Fibroblast of lung (primary cell): ENCODE measurements at regions not wholly inside any gene's neighbourhood (a gene's known extent, or its start where the extent isn't known, plus 50 kb on each side); places are given as distances from the start of the nearest gene placed in this dataset.
A peak's percentile ranks its signal among the peaks of the same experiment; 100 is the strongest.

Experiments used
- DNase-seq, 2 donors: peaks; one replicate each; pipeline versions ENCODE4 v3.0.0 to v3.0.0-alpha.2; 2010; ENCODE audit warnings: low read depth in 2 of 2
- H2AFZ ChIP-seq: 2 replicates; pipeline ENCODE4 v1.5.1; 2012; ENCODE audit warnings: low read length, control low read depth, inconsistent platforms
- H3K27ac ChIP-seq: 2 replicates; pipeline ENCODE4 v1.5.1; 2011; ENCODE audit warnings: low read length, control low read depth; ENCODE audit not compliant: insufficient read depth
- H3K27me3 ChIP-seq: 2 replicates; pipeline ENCODE4 v1.5.1; 2011; ENCODE audit warnings: mild to moderate bottlenecking, low read length; ENCODE audit not compliant: control insufficient read depth, insufficient read depth
- H3K36me3 ChIP-seq: 2 replicates; pipeline ENCODE4 v1.5.1; 2011; ENCODE audit warnings: low read length; ENCODE audit not compliant: control insufficient read depth, insufficient read depth
- H3K4me1 ChIP-seq: 2 replicates; pipeline ENCODE4 v1.5.1; 2011; ENCODE audit warnings: low read length; ENCODE audit not compliant: control insufficient read depth, insufficient read depth; ENCODE audit errors: extremely low read depth
- H3K4me2 ChIP-seq: 2 replicates; pipeline ENCODE4 v1.5.1; 2011; ENCODE audit warnings: low read length, control low read depth; ENCODE audit not compliant: insufficient read depth; ENCODE audit errors: extremely low read depth
- H3K4me3 ChIP-seq, 4 experiments: fragments of 200-600 bp in 1 of 4; sonication (generic) in 1 of 4; replicated peaks in 1 of 4; 2 replicates each; pipeline ENCODE4 v1.5.1; 2011 to 2016; ENCODE audit warnings: low read length in 4 of 4, low read depth in 3 of 4, mild to moderate bottlenecking in 3 of 4, control low read depth in 2 of 4, inconsistent platforms in 1 of 4, mixed read lengths in 1 of 4; ENCODE audit not compliant: insufficient read depth in 1 of 4; ENCODE audit errors: control extremely low read depth in 1 of 4
- H3K79me2 ChIP-seq: 2 replicates; pipeline ENCODE4 v1.5.1; 2012; ENCODE audit warnings: mild to moderate bottlenecking, low read length, inconsistent platforms; ENCODE audit not compliant: control insufficient read depth, insufficient read depth
- H3K9ac ChIP-seq: 2 replicates; pipeline ENCODE4 v1.5.1; 2011; ENCODE audit warnings: mild to moderate bottlenecking, low read length, control low read depth; ENCODE audit not compliant: insufficient read depth
- H3K9me3 ChIP-seq: 2 replicates; pipeline ENCODE4 v1.5.1; 2012; ENCODE audit warnings: low read depth, low read length; ENCODE audit not compliant: control insufficient read depth, insufficient read depth
- H4K20me1 ChIP-seq: 2 replicates; pipeline ENCODE4 v1.5.1; 2011; ENCODE audit warnings: low read length; ENCODE audit not compliant: control insufficient read depth, insufficient read depth; ENCODE audit errors: extremely low read depth
- EZH2 ChIP-seq: IDR thresholded peaks from 2 replicates; pipeline ENCODE4 v1.5.1; 2012; ENCODE audit warnings: low read length, control low read depth, mild to moderate bottlenecking; ENCODE audit errors: missing control alignments
- TF ChIP-seq, protein P1 (sequence below), 2 donors: IDR thresholded peaks in 1 of 2; conservative IDR thresholded peaks in 1 of 2; 1 replicate in 1 of 2; 2 replicates in 1 of 2; pipeline ENCODE4 v1.5.1; 2011 to 2012; ENCODE audit warnings: low read length in 2 of 2, control low read depth in 1 of 2, inconsistent platforms in 1 of 2, low read depth in 1 of 2, mild to moderate bottlenecking in 1 of 2

GRCh38 chr2:215670396-215670795, 234.5 kb upstream of the FN1 start:
- H3K9ac ChIP-seq = no peak overlapping the region
- H4K20me1 ChIP-seq = no peaks in the 10 kb centered on the region
- no peaks in the 10 kb centered on the region for H3K9me3 ChIP-seq
- no peak overlapping the region for H2AFZ ChIP-seq
- no peak for DNase-seq
- TF ChIP-seq, protein P1, sequence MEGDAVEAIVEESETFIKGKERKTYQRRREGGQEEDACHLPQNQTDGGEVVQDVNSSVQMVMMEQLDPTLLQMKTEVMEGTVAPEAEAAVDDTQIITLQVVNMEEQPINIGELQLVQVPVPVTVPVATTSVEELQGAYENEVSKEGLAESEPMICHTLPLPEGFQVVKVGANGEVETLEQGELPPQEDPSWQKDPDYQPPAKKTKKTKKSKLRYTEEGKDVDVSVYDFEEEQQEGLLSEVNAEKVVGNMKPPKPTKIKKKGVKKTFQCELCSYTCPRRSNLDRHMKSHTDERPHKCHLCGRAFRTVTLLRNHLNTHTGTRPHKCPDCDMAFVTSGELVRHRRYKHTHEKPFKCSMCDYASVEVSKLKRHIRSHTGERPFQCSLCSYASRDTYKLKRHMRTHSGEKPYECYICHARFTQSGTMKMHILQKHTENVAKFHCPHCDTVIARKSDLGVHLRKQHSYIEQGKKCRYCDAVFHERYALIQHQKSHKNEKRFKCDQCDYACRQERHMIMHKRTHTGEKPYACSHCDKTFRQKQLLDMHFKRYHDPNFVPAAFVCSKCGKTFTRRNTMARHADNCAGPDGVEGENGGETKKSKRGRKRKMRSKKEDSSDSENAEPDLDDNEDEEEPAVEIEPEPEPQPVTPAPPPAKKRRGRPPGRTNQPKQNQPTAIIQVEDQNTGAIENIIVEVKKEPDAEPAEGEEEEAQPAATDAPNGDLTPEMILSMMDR (conservative IDR thresholded peaks at IDR 0.05 in 1 of 2, IDR thresholded peaks at IDR 0.05 in 1 of 2; ENCODE audit: low read depth in 1 of 2, low read length in 2 of 2) = no peak
- TF ChIP-seq EZH2 = no peak
- H3K27me3 ChIP-seq = no peaks in the 10 kb centered on the region
- no peaks in the 10 kb centered on the region for H3K36me3 ChIP-seq
- H3K4me3 ChIP-seq = no peak overlapping the region
- no peaks in the 10 kb centered on the region for H3K79me2 ChIP-seq
- no peak overlapping the region for H3K27ac ChIP-seq
- H3K4me1 ChIP-seq = peaks cover 2% of the 10 kb centered on the region
- no peak overlapping the region for H3K4me2 ChIP-seq

GRCh38 chr2:215668378-215668775, 232.5 kb upstream of the FN1 start:
- no peak overlapping the region for H3K4me2 ChIP-seq
- no peaks in the 10 kb centered on the region for H4K20me1 ChIP-seq
- no peaks in the 10 kb centered on the region for H3K79me2 ChIP-seq
- no peak overlapping the region for H3K9ac ChIP-seq
- H3K4me3 ChIP-seq = no peak overlapping the region
- TF ChIP-seq EZH2 = no peak
- TF ChIP-seq, protein P1 (conservative IDR thresholded peaks at IDR 0.05 in 1 of 2, IDR thresholded peaks at IDR 0.05 in 1 of 2; ENCODE audit: low read depth in 1 of 2, low read length in 2 of 2) = no peak
- H3K27me3 ChIP-seq = no peaks in the 10 kb centered on the region
- peaks cover 7% of the 10 kb centered on the region for H3K4me1 ChIP-seq
- H3K27ac ChIP-seq = no peak overlapping the region
- H3K9me3 ChIP-seq = no peaks in the 10 kb centered on the region
- H2AFZ ChIP-seq = no peak overlapping the region
- no peaks in the 10 kb centered on the region for H3K36me3 ChIP-seq
- DNase-seq = no peak

DNA sequence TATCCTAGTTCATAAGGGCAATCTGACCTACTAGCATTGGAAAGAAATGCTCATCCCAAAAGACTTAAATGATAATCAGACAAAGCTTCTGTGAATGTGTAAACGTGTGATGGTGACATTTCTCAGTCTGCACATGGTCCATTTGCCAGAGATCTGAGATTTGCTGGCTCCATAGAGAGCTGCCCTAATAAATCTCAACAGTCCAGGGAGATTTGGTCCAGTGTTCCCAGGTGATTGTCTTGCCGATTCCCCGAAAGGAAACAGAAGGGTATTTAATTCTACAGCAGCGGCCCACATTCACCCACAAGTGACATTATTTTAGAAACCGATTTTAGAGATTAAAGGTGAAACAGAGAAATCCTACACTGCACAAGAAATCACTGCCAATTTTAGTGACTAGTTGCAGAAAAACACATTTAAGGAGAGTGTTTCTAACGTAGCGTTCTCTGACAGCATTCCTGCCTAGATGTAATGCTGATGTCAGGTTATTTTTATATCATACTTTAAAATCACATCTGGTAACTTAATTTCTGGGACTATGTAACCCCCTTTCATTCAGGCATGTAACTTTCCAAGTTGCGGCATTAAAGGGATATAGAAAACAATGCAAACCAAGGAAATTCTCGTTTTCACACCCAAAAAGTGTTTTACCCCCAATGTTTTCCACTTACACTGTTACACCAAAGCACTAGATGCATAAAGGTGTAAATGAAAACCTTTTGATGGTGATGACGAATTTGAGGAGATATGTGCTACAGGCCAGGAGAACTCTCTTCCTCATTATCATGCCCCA, 231.9 kb upstream of the FN1 start:
- H3K27ac ChIP-seq = no peak overlapping the region
- no peak for DNase-seq
- H3K79me2 ChIP-seq = no peaks in the 10 kb centered on the region
- no peak overlapping the region for H3K4me3 ChIP-seq
- H3K27me3 ChIP-seq = no peaks in the 10 kb centered on the region
- H2AFZ ChIP-seq = no peak overlapping the region
- TF ChIP-seq, protein P1 (conservative IDR thresholded peaks at IDR 0.05 in 1 of 2, IDR thresholded peaks at IDR 0.05 in 1 of 2; ENCODE audit: low read depth in 1 of 2, low read length in 2 of 2) = no peak
- TF ChIP-seq EZH2 = no peak
- H3K36me3 ChIP-seq = no peaks in the 10 kb centered on the region
- H3K4me2 ChIP-seq = peak overlapping the region; percentile 15
- peaks cover 7% of the 10 kb centered on the region for H3K4me1 ChIP-seq
- H3K9ac ChIP-seq = no peak overlapping the region
- no peaks in the 10 kb centered on the region for H3K9me3 ChIP-seq
- no peaks in the 10 kb centered on the region for H4K20me1 ChIP-seq
